Upper lobe of left lung (tissue), 6 donors: ENCODE measurements at regions not wholly inside any gene's neighbourhood (a gene's known extent, or its start where the extent isn't known, plus 50 kb on each side); places are given as distances from the start of the nearest gene placed in this dataset.
"Not testable (repeated sequence)": the region's sequence is repeated elsewhere in the genome, so short reads cannot be mapped to it uniquely, and the experiment has no call there.

ENCODE experiments used
- ATAC-seq, 2 donors: fragments of 200-7000 bp; cut with Tn5 transposase; one replicate each; pipeline ENCODE4 v1.9.1; 2022; ENCODE audit warnings: mild to moderate bottlenecking in 2 of 2, moderate library complexity in 2 of 2; ENCODE audit not compliant: low FRiP score in 2 of 2
- DNase-seq, 2 donors: peaks; one replicate each; pipeline ENCODE4 v3.0.0-alpha.2; 2019 to 2020
- H3K27ac ChIP-seq, 4 donors: fragments of 200-600 bp; sonication (generic); one replicate each; pipeline ENCODE4 v1.5.1; 2016 to 2019
- H3K27me3 ChIP-seq, 4 donors: fragments of 200-600 bp; sonication (generic); one replicate each; pipeline ENCODE4 v1.5.1; 2017 to 2019
- H3K36me3 ChIP-seq, 4 donors: fragments of 200-600 bp; sonication (generic); one replicate each; pipeline ENCODE4 v1.5.1; 2016 to 2019
- H3K4me1 ChIP-seq, 4 donors: fragments of 200-600 bp; sonication (generic); one replicate each; pipeline ENCODE4 v1.5.1; 2018 to 2019
- H3K4me3 ChIP-seq, 4 donors: fragments of 200-600 bp; sonication (generic); one replicate each; pipeline ENCODE4 v1.5.1; 2017 to 2019; ENCODE audit warnings: mild to moderate bottlenecking in 2 of 4, moderate library complexity in 1 of 4
- H3K9me3 ChIP-seq, 4 donors: fragments of 200-600 bp; sonication (generic); one replicate each; pipeline ENCODE4 v1.5.1; 2018 to 2019
- EP300 ChIP-seq, 4 donors: sonication (generic); formaldehyde crosslinking; IDR thresholded peaks; one replicate each; pipeline ENCODE4 v1.5.1; 2017; ENCODE audit warnings: antibody characterized with exemption in 4 of 4, control low read depth in 2 of 4
- POLR2A ChIP-seq, 4 donors: fragments of 450-650 bp; IDR thresholded peaks; one replicate each; pipeline ENCODE4 v1.5.1; 2016 to 2017; ENCODE audit warnings: antibody characterized with exemption in 4 of 4, mild to moderate bottlenecking in 2 of 4
- POLR2AphosphoS5 ChIP-seq, 2 donors: sonication (generic); formaldehyde crosslinking; IDR thresholded peaks; one replicate each; pipeline ENCODE4 v1.5.1; 2017; ENCODE audit warnings: antibody characterized with exemption in 2 of 2
- WGBS, 2 donors: methylation state at CpG; one replicate each; pipeline ENCODE4 v1.1.5; 2017 to 2018; 5-methylcytosine and 5-hydroxymethylcytosine counted together
- TF ChIP-seq, protein P1 (sequence below), 6 experiments: fragments of 450-650 bp in 4 of 6; fragments of 200-600 bp in 2 of 6; sonication (generic) in 2 of 6; IDR thresholded peaks; one replicate each; pipeline ENCODE4 v1.5.1; 2016 to 2019; ENCODE audit warnings: antibody characterized with exemption in 6 of 6
- donor health status: DM: no; HTN: no; CAD: no; lungs with moderate emphysema.
- donor health status: DM: no; HTN: yes; CAD: no; lungs with severe emphysema.

- H3K27ac ChIP-seq = peak overlapping the region; percentile 42 to 78 (median 62)
- no peaks in the 10 kb centered on the region for H3K36me3 ChIP-seq
- DNase-seq = peak in 1 of 2 donors; percentile 5
- no peaks in the 10 kb centered on the region for H3K27me3 ChIP-seq
- no peaks in the 10 kb centered on the region for H3K9me3 ChIP-seq
- H3K4me1 ChIP-seq = peaks cover 6 to 15% (median 10%) of the 10 kb centered on the region in 4 donors
- no peak overlapping the region for H3K4me3 ChIP-seq
- TF ChIP-seq POLR2AphosphoS5 (IDR thresholded peaks at IDR 0.05) (no peak), POLR2A (IDR thresholded peaks at IDR 0.05) (no peak), EP300 (IDR thresholded peaks at IDR 0.05) (no peak)
- TF ChIP-seq, protein P1, sequence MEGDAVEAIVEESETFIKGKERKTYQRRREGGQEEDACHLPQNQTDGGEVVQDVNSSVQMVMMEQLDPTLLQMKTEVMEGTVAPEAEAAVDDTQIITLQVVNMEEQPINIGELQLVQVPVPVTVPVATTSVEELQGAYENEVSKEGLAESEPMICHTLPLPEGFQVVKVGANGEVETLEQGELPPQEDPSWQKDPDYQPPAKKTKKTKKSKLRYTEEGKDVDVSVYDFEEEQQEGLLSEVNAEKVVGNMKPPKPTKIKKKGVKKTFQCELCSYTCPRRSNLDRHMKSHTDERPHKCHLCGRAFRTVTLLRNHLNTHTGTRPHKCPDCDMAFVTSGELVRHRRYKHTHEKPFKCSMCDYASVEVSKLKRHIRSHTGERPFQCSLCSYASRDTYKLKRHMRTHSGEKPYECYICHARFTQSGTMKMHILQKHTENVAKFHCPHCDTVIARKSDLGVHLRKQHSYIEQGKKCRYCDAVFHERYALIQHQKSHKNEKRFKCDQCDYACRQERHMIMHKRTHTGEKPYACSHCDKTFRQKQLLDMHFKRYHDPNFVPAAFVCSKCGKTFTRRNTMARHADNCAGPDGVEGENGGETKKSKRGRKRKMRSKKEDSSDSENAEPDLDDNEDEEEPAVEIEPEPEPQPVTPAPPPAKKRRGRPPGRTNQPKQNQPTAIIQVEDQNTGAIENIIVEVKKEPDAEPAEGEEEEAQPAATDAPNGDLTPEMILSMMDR (IDR thresholded peaks at IDR 0.05) = no peak
- peak; percentile 28 to 41 for ATAC-seq
- 63 to 72% methylated on average over 6 of the region's 6 CpGs for WGBS, 2 donors
Measured at GRCh38 chr13:40352802-40353562, 313.5 kb downstream of the FOXO1 start.

GRCh38 chr13:40355126-40355724, 311.2 kb downstream of the FOXO1 start:
- 72 to 88% methylated on average over 6 of the region's 6 CpGs for WGBS, 2 donors
- no peak for TF ChIP-seq POLR2AphosphoS5 (IDR thresholded peaks at IDR 0.05)
- TF ChIP-seq, protein P1 (IDR thresholded peaks at IDR 0.05) = no peak
- no peak for TF ChIP-seq EP300 (IDR thresholded peaks at IDR 0.05)
- TF ChIP-seq POLR2A (IDR thresholded peaks at IDR 0.05) = no peak
- DNase-seq (no peak), ATAC-seq (no peak)
- Histone ChIP-seq H3K4me3 (no peak overlapping the region), H3K4me1 (peaks cover 6 to 15% (median 10%) of the 10 kb centered on the region in 4 donors), H3K27me3 (no peaks in the 10 kb centered on the region), H3K9me3 (no peaks in the 10 kb centered on the region), H3K36me3 (no peaks in the 10 kb centered on the region), H3K27ac (no peak overlapping the region)

- ATAC-seq (no peak), DNase-seq (no peak)
- 91 to 96% methylated on average over 6 of the region's 6 CpGs for WGBS, 2 donors
- Histone ChIP-seq H3K27ac (no peak overlapping the region), H3K27me3 (no peaks in the 10 kb centered on the region), H3K4me1 (peaks cover 6 to 15% (median 10%) of the 10 kb centered on the region in 4 donors), H3K36me3 (no peaks in the 10 kb centered on the region), H3K4me3 (no peak overlapping the region), H3K9me3 (no peaks in the 10 kb centered on the region)
- TF ChIP-seq POLR2AphosphoS5 (IDR thresholded peaks at IDR 0.05) (no peak), EP300 (IDR thresholded peaks at IDR 0.05) (no peak), POLR2A (IDR thresholded peaks at IDR 0.05) (no peak)
- TF ChIP-seq, protein P1 (IDR thresholded peaks at IDR 0.05) = no peak
Measured at GRCh38 chr13:40356011-40356410, 310.4 kb downstream of the FOXO1 start.

- H3K4me3 ChIP-seq, ATAC-seq, H3K9me3 ChIP-seq, H3K27ac ChIP-seq, H3K36me3 ChIP-seq, H3K27me3 ChIP-seq: not testable (repeated sequence)
- WGBS, 2 donors = 77 to 81% methylated on average over 4 to 17 of the region's 22 CpGs
- DNase-seq = peak in 1 of 2 donors; percentile 74
- H3K4me1 ChIP-seq = peaks cover 6 to 13% (median 10%) of the 10 kb centered on the region in 4 donors
Measured at GRCh38 chr13:40356458-40356857, 310.0 kb downstream of the FOXO1 start.

- ATAC-seq (no peak), DNase-seq (no peak)
- no peaks in the 10 kb centered on the region for H3K4me1 ChIP-seq
- TF ChIP-seq POLR2A (IDR thresholded peaks at IDR 0.05) (no peak), POLR2AphosphoS5 (IDR thresholded peaks at IDR 0.05) (no peak), EP300 (IDR thresholded peaks at IDR 0.05) (no peak)
- TF ChIP-seq, protein P1 (IDR thresholded peaks at IDR 0.05) = no peak
- 95 to 97% methylated on average over 5 of the region's 5 CpGs for WGBS, 2 donors
- H3K36me3 ChIP-seq = no peaks in the 10 kb centered on the region
- H3K4me3 ChIP-seq = no peak overlapping the region
- no peaks in the 10 kb centered on the region for H3K27me3 ChIP-seq
- no peak overlapping the region for H3K27ac ChIP-seq
- H3K9me3 ChIP-seq = no peaks in the 10 kb centered on the region
Measured at GRCh38 chr13:40362502-40362901, 303.9 kb downstream of the FOXO1 start.
